OCI-LY1 (cell line): ENCODE measurements at regions not wholly inside any gene's neighbourhood (a gene's known extent, or its start where the extent isn't known, plus 50 kb on each side); places are given as distances from the start of the nearest gene placed in this dataset.

Experiments used
- H2AFZ ChIP-seq: fragments of 200-600 bp; sonication (generic), shearing (Covaris generic); 2 replicates; pipeline ENCODE4 v1.6.0; 2014; ENCODE audit warnings: antibody characterized with exemption, mild to moderate bottlenecking, low read length
- H3F3A ChIP-seq: fragments of 200-600 bp; sonication (generic), shearing (Covaris generic); 2 replicates; pipeline ENCODE4 v1.6.0; 2014; ENCODE audit warnings: mild to moderate bottlenecking, antibody characterized with exemption, low read length, moderate library complexity; ENCODE audit not compliant: insufficient read depth
- H3K27ac ChIP-seq: fragments of 200-600 bp; sonication (generic); 2 replicates; pipeline ENCODE4 v1.5.1; 2014; ENCODE audit warnings: low read length, mixed run types, mild to moderate bottlenecking, low read depth; ENCODE audit not compliant: poor library complexity, severe bottlenecking
- H3K27me3 ChIP-seq: fragments of 200-600 bp; sonication (generic); 2 replicates; pipeline ENCODE4 v1.6.0; 2014; ENCODE audit warnings: antibody characterized with exemption, mild to moderate bottlenecking, low read length, moderate library complexity; ENCODE audit not compliant: insufficient read depth
- H3K36me3 ChIP-seq: fragments of 200-600 bp; sonication (generic); 2 replicates; pipeline ENCODE4 v1.6.1; 2014; ENCODE audit warnings: mild to moderate bottlenecking, antibody characterized with exemption, low read length, moderate library complexity, mixed read lengths; ENCODE audit not compliant: insufficient read depth
- H3K4me1 ChIP-seq: fragments of 200-600 bp; sonication (generic); 2 replicates; pipeline ENCODE4 v1.5.1; 2014; ENCODE audit warnings: mild to moderate bottlenecking, low read length, moderate library complexity; ENCODE audit not compliant: insufficient read depth, severe bottlenecking
- H3K4me2 ChIP-seq: fragments of 200-600 bp; sonication (generic), shearing (Covaris generic); 2 replicates; pipeline ENCODE4 v1.6.1; 2014; ENCODE audit warnings: low read length
- H3K4me3 ChIP-seq: fragments of 200-600 bp; sonication (generic); 2 replicates; pipeline ENCODE4 v1.5.1; 2014; ENCODE audit warnings: low read length, low read depth, mild to moderate bottlenecking, mixed read lengths; ENCODE audit not compliant: poor library complexity, severe bottlenecking
- H3K79me2 ChIP-seq: fragments of 200-600 bp; shearing (Covaris generic); 2 replicates; pipeline ENCODE4 v1.6.1; 2016; ENCODE audit warnings: mixed run types, low read length, mixed read lengths; ENCODE audit not compliant: insufficient read depth
- H3K9ac ChIP-seq: fragments of 200-600 bp; sonication (generic), shearing (Covaris generic); 2 replicates; pipeline ENCODE4 v1.6.1; 2014; ENCODE audit warnings: mild to moderate bottlenecking, low read length, mixed read lengths
- H3K9me2 ChIP-seq: fragments of 200-600 bp; sonication (generic), shearing (Covaris generic); 2 replicates; pipeline ENCODE4 v1.6.1; 2014; ENCODE audit warnings: low read depth, mild to moderate bottlenecking, low read length, mixed read lengths
- H3K9me3 ChIP-seq: fragments of 200-600 bp; shearing (Covaris generic); 2 replicates; pipeline ENCODE4 v1.6.1; 2014; ENCODE audit warnings: low read length, mixed read lengths
- H4K20me1 ChIP-seq: fragments of 200-600 bp; sonication (generic), shearing (Covaris generic); 2 replicates; pipeline ENCODE4 v1.6.0; 2016; ENCODE audit warnings: mild to moderate bottlenecking, low read length; ENCODE audit not compliant: insufficient read depth
- CTCF ChIP-seq: fragments of 200-600 bp; sonication (generic), shearing (Covaris generic); IDR thresholded peaks from 2 replicates; pipeline ENCODE4 v1.5.1; 2017; ENCODE audit warnings: mild to moderate bottlenecking, antibody characterized with exemption, low read length, moderate library complexity, mixed read lengths
- EZH2 ChIP-seq: fragments of 200-600 bp; sonication (generic), shearing (Covaris generic); IDR thresholded peaks from 2 replicates; pipeline ENCODE4 v1.8.0; 2017; ENCODE audit warnings: borderline replicate concordance, mixed run types, mild to moderate bottlenecking, antibody characterized with exemption, low read length, moderate library complexity, mixed read lengths

GRCh38 chr4:115770046-115770543, 656.7 kb upstream of the NDST4 start:
- Histone ChIP-seq H3K27me3 (no peaks in the 10 kb centered on the region), H3K9me2 (no peaks in the 10 kb centered on the region), H3K36me3 (no peaks in the 10 kb centered on the region), H3K4me1 (peaks cover 7% of the 10 kb centered on the region), H3F3A (no peaks in the 10 kb centered on the region), H3K9me3 (no peaks in the 10 kb centered on the region), H3K9ac (no peak overlapping the region), H3K27ac (no peak overlapping the region), H3K79me2 (no peaks in the 10 kb centered on the region), H2AFZ (no peak overlapping the region), H4K20me1 (no peaks in the 10 kb centered on the region), H3K4me2 (no peak overlapping the region), H3K4me3 (no peak overlapping the region)
- TF ChIP-seq EZH2 (no peak), CTCF (no peak)

- Histone ChIP-seq H3K4me2 (no peak overlapping the region), H3K9me2 (no peaks in the 10 kb centered on the region), H4K20me1 (no peaks in the 10 kb centered on the region), H3K79me2 (no peaks in the 10 kb centered on the region), H3K36me3 (no peaks in the 10 kb centered on the region), H3K27ac (no peak overlapping the region), H3K9me3 (no peaks in the 10 kb centered on the region), H2AFZ (no peak overlapping the region), H3K4me1 (peaks cover 7% of the 10 kb centered on the region), H3K9ac (no peak overlapping the region), H3K4me3 (no peak overlapping the region), H3K27me3 (no peaks in the 10 kb centered on the region), H3F3A (no peaks in the 10 kb centered on the region)
- TF ChIP-seq EZH2, result no peak
- no peak for TF ChIP-seq CTCF
These were observed 656.0 kb upstream of the NDST4 start for GRCh38 chr4:115769396-115769795.

- H2AFZ ChIP-seq, result no peak overlapping the region
- no peaks in the 10 kb centered on the region for H3F3A ChIP-seq
- H3K36me3 ChIP-seq, result no peaks in the 10 kb centered on the region
- no peaks in the 10 kb centered on the region for H4K20me1 ChIP-seq
- H3K9me2 ChIP-seq, result no peaks in the 10 kb centered on the region
- no peaks in the 10 kb centered on the region for H3K9me3 ChIP-seq
- no peak overlapping the region for H3K27ac ChIP-seq
- H3K9ac ChIP-seq, result no peak overlapping the region
- H3K4me1 ChIP-seq, result no peaks in the 10 kb centered on the region
- H3K27me3 ChIP-seq, result no peaks in the 10 kb centered on the region
- H3K4me2 ChIP-seq, result no peak overlapping the region
- no peaks in the 10 kb centered on the region for H3K79me2 ChIP-seq
- no peak for TF ChIP-seq EZH2
- no peak for TF ChIP-seq CTCF
- no peak overlapping the region for H3K4me3 ChIP-seq
These were observed 649.6 kb upstream of the NDST4 start for GRCh38 chr4:115763051-115763450.
